ENCODE measurements at regions not wholly inside any gene's neighbourhood (a gene's known extent, or its start where the extent isn't known, plus 50 kb on each side); places are given as distances from the start of the nearest gene placed in this dataset.

GRCh38 chr13:111659219-111659775 lies 338.9 kb downstream of the TEX29 start:
- H3K4me3 ChIP-seq: no peak overlapping the region
- intact Hi-C loops (cut with DNase I; ENCODE audit: low total_unique reads): no loop called here
- DNase-seq: no peak
- H3K36me3 ChIP-seq: no peaks in the 10 kb centered on the region
- TF ChIP-seq EP300 (IDR thresholded peaks at IDR 0.05) (no peak), POLR2AphosphoS5 (IDR thresholded peaks at IDR 0.05) (no peak), POLR2A (IDR thresholded peaks at IDR 0.05) (no peak)
- TF ChIP-seq, protein P1, sequence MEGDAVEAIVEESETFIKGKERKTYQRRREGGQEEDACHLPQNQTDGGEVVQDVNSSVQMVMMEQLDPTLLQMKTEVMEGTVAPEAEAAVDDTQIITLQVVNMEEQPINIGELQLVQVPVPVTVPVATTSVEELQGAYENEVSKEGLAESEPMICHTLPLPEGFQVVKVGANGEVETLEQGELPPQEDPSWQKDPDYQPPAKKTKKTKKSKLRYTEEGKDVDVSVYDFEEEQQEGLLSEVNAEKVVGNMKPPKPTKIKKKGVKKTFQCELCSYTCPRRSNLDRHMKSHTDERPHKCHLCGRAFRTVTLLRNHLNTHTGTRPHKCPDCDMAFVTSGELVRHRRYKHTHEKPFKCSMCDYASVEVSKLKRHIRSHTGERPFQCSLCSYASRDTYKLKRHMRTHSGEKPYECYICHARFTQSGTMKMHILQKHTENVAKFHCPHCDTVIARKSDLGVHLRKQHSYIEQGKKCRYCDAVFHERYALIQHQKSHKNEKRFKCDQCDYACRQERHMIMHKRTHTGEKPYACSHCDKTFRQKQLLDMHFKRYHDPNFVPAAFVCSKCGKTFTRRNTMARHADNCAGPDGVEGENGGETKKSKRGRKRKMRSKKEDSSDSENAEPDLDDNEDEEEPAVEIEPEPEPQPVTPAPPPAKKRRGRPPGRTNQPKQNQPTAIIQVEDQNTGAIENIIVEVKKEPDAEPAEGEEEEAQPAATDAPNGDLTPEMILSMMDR (IDR thresholded peaks at IDR 0.05): no peak
- peaks cover 0 to 48% (median 0%) of the 10 kb centered on the region in 3 donors for H3K27me3 ChIP-seq
- no peaks in the 10 kb centered on the region for H3K9me3 ChIP-seq
- H3K27ac ChIP-seq: no peak overlapping the region
- peaks cover 0 to 7% (median 2%) of the 10 kb centered on the region in 4 donors for H3K4me1 ChIP-seq
- 81 to 88% (median 88%) methylated on average over 9 of the region's 9 CpGs for WGBS, 5 donors

DNA sequence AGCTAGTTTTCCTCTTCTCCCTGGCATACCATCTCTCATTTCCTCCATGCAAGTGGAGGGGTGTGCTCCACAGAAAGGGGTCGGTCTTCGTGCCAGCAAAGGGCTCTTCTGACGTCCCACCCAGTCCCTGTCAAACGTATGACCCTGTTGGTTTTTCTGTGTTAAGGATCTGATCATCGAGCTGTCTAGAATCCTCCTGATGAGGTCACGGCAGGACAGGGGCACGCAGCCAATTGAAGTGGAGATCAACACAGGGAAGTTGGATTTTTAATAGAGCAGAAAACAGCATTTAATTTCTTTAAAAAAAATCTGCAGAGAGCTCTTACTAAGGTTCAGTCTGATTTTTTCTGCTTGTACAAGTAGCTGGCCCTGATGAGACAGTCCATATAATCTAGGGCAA lies 339.4 kb downstream of the TEX29 start:
- Histone ChIP-seq H3K9me3 (no peaks in the 10 kb centered on the region), H3K4me1 (peaks cover 0 to 7% (median 3%) of the 10 kb centered on the region in 4 donors), H3K4me3 (no peak overlapping the region), H3K27me3 (peaks cover 0 to 45% (median 0%) of the 10 kb centered on the region in 3 donors), H3K27ac (no peak overlapping the region), H3K36me3 (no peaks in the 10 kb centered on the region)
- no peak for TF ChIP-seq EP300 (IDR thresholded peaks at IDR 0.05)
- TF ChIP-seq POLR2A (IDR thresholded peaks at IDR 0.05): no peak
- TF ChIP-seq, protein P1 (IDR thresholded peaks at IDR 0.05): no peak
- TF ChIP-seq POLR2AphosphoS5 (IDR thresholded peaks at IDR 0.05): no peak
- WGBS, 5 donors: 75 to 81% (median 80%) methylated on average over 7 of the region's 7 CpGs
- DNase-seq: no peak
- intact Hi-C loops (cut with DNase I; ENCODE audit: low total_unique reads): no loop called here

DNA sequence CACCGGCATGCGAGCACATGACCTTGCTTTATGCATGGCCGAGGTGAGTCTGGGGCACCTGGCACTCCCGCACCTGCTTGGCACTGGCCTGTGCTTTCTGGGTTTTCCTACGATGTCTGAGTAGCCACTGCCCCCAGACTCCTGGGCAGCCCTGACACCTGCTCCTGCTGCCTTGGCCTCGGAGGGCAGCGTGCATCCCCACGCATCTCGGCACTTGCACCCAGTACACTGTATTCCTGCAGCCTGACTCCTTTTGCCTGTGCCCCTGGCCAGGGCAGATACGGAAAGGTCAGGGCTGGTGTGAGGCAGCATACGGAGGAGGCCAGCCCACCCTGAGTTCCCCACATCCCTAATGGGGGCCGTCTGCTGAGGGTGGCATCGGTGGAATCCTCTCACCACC lies 340.6 kb downstream of the TEX29 start:
- Histone ChIP-seq H3K4me3 (no peak overlapping the region), H3K4me1 (peaks cover 0 to 7% (median 3%) of the 10 kb centered on the region in 4 donors), H3K27me3 (peaks cover 0 to 38% (median 0%) of the 10 kb centered on the region in 3 donors), H3K36me3 (no peaks in the 10 kb centered on the region), H3K27ac (no peak overlapping the region), H3K9me3 (no peaks in the 10 kb centered on the region)
- intact Hi-C loops (cut with DNase I; ENCODE audit: low total_unique reads): no loop called here
- no peak for DNase-seq
- WGBS, 5 donors: 84 to 89% (median 85%) methylated on average over 9 to 13 of the region's 13 CpGs
- no peak for TF ChIP-seq POLR2A (IDR thresholded peaks at IDR 0.05)
- TF ChIP-seq, protein P1 (IDR thresholded peaks at IDR 0.05): no peak
- TF ChIP-seq POLR2AphosphoS5 (IDR thresholded peaks at IDR 0.05): no peak
- no peak for TF ChIP-seq EP300 (IDR thresholded peaks at IDR 0.05)

DNA sequence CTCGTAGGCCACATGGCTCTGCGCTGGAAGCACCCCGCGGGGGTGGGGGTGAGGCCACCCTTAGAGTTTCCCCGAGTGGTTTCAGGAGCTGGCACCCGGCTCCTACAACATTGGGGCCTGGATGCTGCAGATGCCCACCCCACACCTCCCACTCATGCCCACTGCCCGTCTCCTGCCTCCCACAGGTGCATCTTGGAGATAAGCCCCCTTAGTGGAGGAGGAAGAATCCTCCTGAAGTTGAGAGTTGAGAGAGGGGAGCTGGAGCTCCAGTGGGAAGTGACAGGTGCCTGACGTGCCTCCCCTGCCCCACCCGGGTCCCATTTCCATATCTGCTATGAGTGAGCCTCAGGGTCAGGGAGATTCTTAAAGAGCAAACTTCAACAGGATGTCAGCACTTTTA lies 341.3 kb downstream of the TEX29 start:
- 80 to 90% (median 87%) methylated on average over 5 to 9 of the region's 9 CpGs for WGBS, 5 donors
- Histone ChIP-seq H3K36me3 (no peaks in the 10 kb centered on the region), H3K4me1 (peaks cover 0 to 7% (median 3%) of the 10 kb centered on the region in 4 donors), H3K9me3 (no peaks in the 10 kb centered on the region), H3K27me3 (peaks cover 0 to 31% (median 0%) of the 10 kb centered on the region in 3 donors), H3K4me3 (no peak overlapping the region), H3K27ac (no peak overlapping the region)
- DNase-seq: no peak
- TF ChIP-seq EP300 (IDR thresholded peaks at IDR 0.05): no peak
- no peak for TF ChIP-seq POLR2A (IDR thresholded peaks at IDR 0.05)
- TF ChIP-seq, protein P1 (IDR thresholded peaks at IDR 0.05): no peak
- TF ChIP-seq POLR2AphosphoS5 (IDR thresholded peaks at IDR 0.05): no peak
- intact Hi-C loops (cut with DNase I; ENCODE audit: low total_unique reads): no loop called here

Measured in stomach (tissue), 8 donors.